AG10803 (cell line): ENCODE measurements at regions not wholly inside any gene's neighbourhood (a gene's known extent, or its start where the extent isn't known, plus 50 kb on each side); places are given as distances from the start of the nearest gene placed in this dataset.

Source experiments
- DNase-seq: peaks from one replicate; pipeline ENCODE4 v3.0.0; 2010; ENCODE audit warnings: low read depth
- H3K4me3 ChIP-seq: 2 replicates; pipeline ENCODE4 v1.5.1; 2011; ENCODE audit warnings: mild to moderate bottlenecking, low read length, control low read depth
- CTCF ChIP-seq: conservative IDR thresholded peaks from 2 replicates; pipeline ENCODE4 v1.5.1; 2011; ENCODE audit warnings: mild to moderate bottlenecking, low read length, control low read depth, inconsistent platforms

GRCh38 chr1:80248886-80249285 is 1242.4 kb upstream of the ADGRL4 start:
- TF ChIP-seq CTCF, result no peak
- DNase-seq, result no peak
- H3K4me3 ChIP-seq, result no peak overlapping the region

GRCh38 chr1:80245813-80246212 is 1239.3 kb upstream of the ADGRL4 start:
- no peak for DNase-seq
- H3K4me3 ChIP-seq, result no peak overlapping the region
- no peak for TF ChIP-seq CTCF

GRCh38 chr1:80244372-80244771 is 1237.8 kb upstream of the ADGRL4 start:
- H3K4me3 ChIP-seq, result no peak overlapping the region
- DNase-seq, result no peak
- no peak for TF ChIP-seq CTCF

- no peak overlapping the region for H3K4me3 ChIP-seq
- no peak for TF ChIP-seq CTCF
- no peak for DNase-seq
These were observed 1235.0 kb upstream of the ADGRL4 start for GRCh38 chr1:80241566-80241965.

GRCh38 chr1:80225510-80225909 is 1219.0 kb upstream of the ADGRL4 start:
- no peak overlapping the region for H3K4me3 ChIP-seq
- no peak for TF ChIP-seq CTCF
- DNase-seq, result no peak

- H3K4me3 ChIP-seq, result no peak overlapping the region
- no peak for TF ChIP-seq CTCF
- DNase-seq, result no peak
These were observed 1214.8 kb upstream of the ADGRL4 start for GRCh38 chr1:80221319-80221718.

- peak; percentile 46 for DNase-seq
- TF ChIP-seq CTCF, result peak; percentile 70
- H3K4me3 ChIP-seq, result no peak overlapping the region
These were observed 1211.6 kb upstream of the ADGRL4 start for GRCh38 chr1:80218112-80218511.
